A673 (cell line): ENCODE measurements at regions not wholly inside any gene's neighbourhood (a gene's known extent, or its start where the extent isn't known, plus 50 kb on each side); places are given as distances from the start of the nearest gene placed in this dataset.

Experiments used
- BruUV-seq: library from RNA; stranded (reverse); fragments of 400-500 nt; replicated peaks from 2 replicates; lab custom pipeline; 2021; lab: Mats Ljungman, UMichigan
- CTCF ChIA-PET: fragments of 300-600 bp; sonication (Branson Sonifier 250); formaldehyde crosslinking; loops from one replicate; lab custom pipeline; 2022; ENCODE audit warnings: antibody characterized with exemption; lab: Charles Lee
- POLR2A ChIA-PET: fragments of 300-600 bp; sonication (Branson Sonifier 250); formaldehyde crosslinking; loops from one replicate; lab custom pipeline; 2022; ENCODE audit warnings: antibody characterized with exemption; ENCODE audit not compliant: low non-redundant PET; lab: Charles Lee
- DNase-seq: peaks from one replicate; pipeline ENCODE4 v3.0.0-alpha.2; 2015; ENCODE audit warnings: low spot score
- H3K27ac ChIP-seq: fragments of 200-600 bp; sonication (generic); 2 replicates; pipeline ENCODE4 v1.5.1; 2016; ENCODE audit warnings: mixed run types, low read depth, mild to moderate bottlenecking, mixed read lengths, antibody characterized with exemption, low read length; ENCODE audit not compliant: poor library complexity, severe bottlenecking
- H3K27me3 ChIP-seq: fragments of 200-600 bp; sonication (generic); replicated peaks from 2 replicates; pipeline ENCODE4 v1.6.1; 2017; ENCODE audit warnings: mixed run types, low read depth, mild to moderate bottlenecking, mixed read lengths, antibody characterized with exemption, low read length; ENCODE audit not compliant: insufficient read depth, poor library complexity
- H3K36me3 ChIP-seq: fragments of 200-600 bp; sonication (generic); 2 replicates; pipeline ENCODE4 v1.6.1; 2016; ENCODE audit warnings: mixed run types, mild to moderate bottlenecking, mixed read lengths, antibody characterized with exemption, low read length; ENCODE audit not compliant: insufficient read depth, poor library complexity, severe bottlenecking
- H3K4me1 ChIP-seq: fragments of 200-600 bp; sonication (generic); 2 replicates; pipeline ENCODE4 v1.6.1; 2017; ENCODE audit warnings: mixed run types, mild to moderate bottlenecking, mixed read lengths, antibody characterized with exemption, low read length; ENCODE audit not compliant: insufficient read depth, poor library complexity, severe bottlenecking
- H3K4me3 ChIP-seq: fragments of 200-600 bp; sonication (generic); 2 replicates; pipeline ENCODE4 v1.5.1; 2016; ENCODE audit warnings: low read depth, mixed run types, mild to moderate bottlenecking, mixed read lengths, low read length; ENCODE audit not compliant: poor library complexity, severe bottlenecking
- H3K9me3 ChIP-seq: fragments of 200-600 bp; sonication (generic); 2 replicates; pipeline ENCODE4 v1.6.1; 2016; ENCODE audit warnings: mixed run types, low read depth, mild to moderate bottlenecking, mixed read lengths, antibody characterized with exemption, low read length; ENCODE audit not compliant: poor library complexity, severe bottlenecking
- EZH2 ChIP-seq: fragments of 200-600 bp; sonication (generic); IDR thresholded peaks from 2 replicates; pipeline ENCODE4 v1.6.1; 2017; ENCODE audit warnings: borderline replicate concordance, low read depth, mild to moderate bottlenecking, mixed read lengths, antibody characterized with exemption, low read length; ENCODE audit not compliant: poor library complexity, severe bottlenecking
- intact Hi-C: fragments of 100-400 bp; cut with micrococcal nuclease; formaldehyde crosslinking; loops from one replicate; pipeline ENCODE4 v1.10.0; 2022; ENCODE audit not compliant: unreplicated experiment
- TF ChIP-seq, protein P1 (sequence below): fragments of 300-800, 200-600 bp; sonication (generic); conservative IDR thresholded peaks from 2 replicates; pipeline ENCODE4 v1.5.1; 2017; ENCODE audit warnings: low read depth, mild to moderate bottlenecking, antibody characterized with exemption, low read length, moderate library complexity, mixed read lengths

DNA sequence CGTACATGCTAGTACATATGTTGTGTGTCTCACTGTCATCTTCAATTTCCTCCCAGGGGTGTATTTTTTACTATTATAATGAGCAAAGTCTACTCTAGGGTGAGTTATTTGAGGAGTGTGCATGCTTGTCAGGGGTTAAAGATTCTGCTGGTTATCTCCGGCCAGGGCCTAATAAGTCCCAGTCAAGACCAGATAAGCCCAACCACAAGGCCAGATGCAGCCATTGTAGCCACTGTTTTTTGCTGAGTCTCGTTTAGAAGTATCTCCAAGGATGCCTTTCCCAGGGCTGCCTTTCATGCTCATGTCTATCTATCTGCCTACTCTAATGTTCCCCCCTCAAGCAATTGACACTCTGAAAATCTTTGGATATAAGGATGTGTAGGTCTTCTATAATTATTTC is 300.5 kb downstream of the IPO8 start:
- Histone ChIP-seq H3K27ac (no peak overlapping the region), H3K27me3 (no peaks in the 10 kb centered on the region), H3K9me3 (peaks cover 15% of the 10 kb centered on the region), H3K4me1 (no peaks in the 10 kb centered on the region), H3K36me3 (no peaks in the 10 kb centered on the region), H3K4me3 (no peak overlapping the region)
- no peak for DNase-seq
- ChIA-PET CTCF (no interaction called here), POLR2A (no interaction called here)
- intact Hi-C loops, result no loop called here
- TF ChIP-seq, protein P1, sequence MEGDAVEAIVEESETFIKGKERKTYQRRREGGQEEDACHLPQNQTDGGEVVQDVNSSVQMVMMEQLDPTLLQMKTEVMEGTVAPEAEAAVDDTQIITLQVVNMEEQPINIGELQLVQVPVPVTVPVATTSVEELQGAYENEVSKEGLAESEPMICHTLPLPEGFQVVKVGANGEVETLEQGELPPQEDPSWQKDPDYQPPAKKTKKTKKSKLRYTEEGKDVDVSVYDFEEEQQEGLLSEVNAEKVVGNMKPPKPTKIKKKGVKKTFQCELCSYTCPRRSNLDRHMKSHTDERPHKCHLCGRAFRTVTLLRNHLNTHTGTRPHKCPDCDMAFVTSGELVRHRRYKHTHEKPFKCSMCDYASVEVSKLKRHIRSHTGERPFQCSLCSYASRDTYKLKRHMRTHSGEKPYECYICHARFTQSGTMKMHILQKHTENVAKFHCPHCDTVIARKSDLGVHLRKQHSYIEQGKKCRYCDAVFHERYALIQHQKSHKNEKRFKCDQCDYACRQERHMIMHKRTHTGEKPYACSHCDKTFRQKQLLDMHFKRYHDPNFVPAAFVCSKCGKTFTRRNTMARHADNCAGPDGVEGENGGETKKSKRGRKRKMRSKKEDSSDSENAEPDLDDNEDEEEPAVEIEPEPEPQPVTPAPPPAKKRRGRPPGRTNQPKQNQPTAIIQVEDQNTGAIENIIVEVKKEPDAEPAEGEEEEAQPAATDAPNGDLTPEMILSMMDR, result no peak
- TF ChIP-seq EZH2, result no peak
- no TSS peak for BruUV-seq

DNA sequence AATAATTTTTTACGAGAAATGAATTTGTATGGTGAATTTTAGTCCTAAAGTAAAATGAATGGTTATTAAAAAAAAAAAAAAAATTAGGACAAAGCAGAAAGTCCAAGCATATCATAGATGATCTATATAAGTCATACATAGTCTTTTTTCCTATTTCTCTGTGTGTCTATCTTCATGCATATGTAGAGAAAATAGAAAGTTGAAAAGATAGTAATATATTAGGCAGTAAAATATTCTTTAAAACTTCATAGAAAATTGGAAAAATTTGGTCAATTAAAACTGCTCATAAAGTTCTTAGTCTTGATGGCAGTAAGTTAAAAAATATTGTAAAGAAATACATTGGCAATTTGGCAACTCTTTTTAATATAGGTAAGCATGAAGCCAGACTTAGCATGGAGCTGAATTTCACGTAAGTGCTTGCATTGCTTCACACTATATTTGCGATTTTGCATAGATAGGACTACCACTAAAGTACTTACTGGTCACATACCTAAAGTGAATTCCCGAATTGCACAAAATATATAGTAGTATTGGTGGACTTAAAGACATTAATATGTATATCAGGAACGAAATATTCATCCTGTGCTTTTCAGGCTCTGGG is 303.8 kb downstream of the IPO8 start:
- no peaks in the 10 kb centered on the region for H3K4me1 ChIP-seq
- H3K9me3 ChIP-seq, result peaks cover 20% of the 10 kb centered on the region
- no TSS peak for BruUV-seq
- TF ChIP-seq, protein P1, result no peak
- TF ChIP-seq EZH2, result no peak
- no peak for DNase-seq
- no peak overlapping the region for H3K4me3 ChIP-seq
- POLR2A ChIA-PET, result no interaction called here
- no peaks in the 10 kb centered on the region for H3K36me3 ChIP-seq
- intact Hi-C loops, result no loop called here
- H3K27me3 ChIP-seq, result no peaks in the 10 kb centered on the region
- CTCF ChIA-PET, result no interaction called here
- no peak overlapping the region for H3K27ac ChIP-seq

DNA sequence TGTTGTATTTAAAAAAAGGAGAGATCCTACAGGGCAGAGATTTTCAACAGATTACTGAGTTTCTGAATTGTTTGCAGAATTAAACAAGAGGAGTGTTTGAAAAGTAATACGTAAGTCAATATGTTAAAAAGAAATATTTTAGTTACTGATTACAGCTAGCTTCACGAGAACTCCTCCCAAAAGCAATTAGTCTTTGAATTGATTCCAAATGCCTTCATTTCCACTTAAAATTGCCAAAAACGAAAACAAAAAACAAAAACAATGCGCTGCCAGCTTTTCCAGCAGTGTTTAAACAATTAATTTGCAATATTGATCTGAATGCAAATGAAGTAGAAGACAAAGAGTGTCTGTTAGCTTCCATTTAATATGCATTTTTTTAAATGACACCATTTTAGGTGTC is 310.0 kb downstream of the IPO8 start:
- no peak for DNase-seq
- Histone ChIP-seq H3K9me3 (peaks cover 10% of the 10 kb centered on the region), H3K4me1 (no peaks in the 10 kb centered on the region), H3K36me3 (no peaks in the 10 kb centered on the region), H3K27me3 (no peaks in the 10 kb centered on the region), H3K4me3 (no peak overlapping the region), H3K27ac (no peak overlapping the region)
- intact Hi-C loops, result no loop called here
- ChIA-PET CTCF (no interaction called here), POLR2A (no interaction called here)
- BruUV-seq, result no TSS peak
- TF ChIP-seq, protein P1, result no peak
- TF ChIP-seq EZH2, result no peak
